IMR-90 (cell line): ENCODE measurements at regions not wholly inside any gene's neighbourhood (a gene's known extent, or its start where the extent isn't known, plus 50 kb on each side); places are given as distances from the start of the nearest gene placed in this dataset.

Experiments used
- ATAC-seq: fragments of 200-7000 bp; cut with Tn5 transposase; 2 replicates; pipeline ENCODE4 v1.9.1; 2020; ENCODE audit warnings: low read depth, mild to moderate bottlenecking, moderate library complexity
- BruUV-seq: library from RNA; stranded (reverse); fragments of 400-500 nt; replicated peaks from 2 replicates; lab custom pipeline; 2021; lab: Mats Ljungman, UMichigan
- CTCF ChIA-PET: fragments of 300-600 bp; formaldehyde crosslinking; extraction: SDS; loops from one replicate; lab custom pipeline; 2021; ENCODE audit warnings: antibody characterized with exemption; lab: Yijun Ruan, JAX
- POLR2A ChIA-PET: fragments of 300-600 bp; sonication (Branson Sonifier 250); formaldehyde crosslinking; loops from one replicate; lab custom pipeline; 2022; ENCODE audit warnings: antibody characterized with exemption; ENCODE audit not compliant: unreplicated experiment; lab: Charles Lee
- DNase-seq: peaks from one replicate; pipeline ENCODE4 v3.0.0; 2013
- H2AFZ ChIP-seq: replicated peaks from 2 replicates; pipeline ENCODE3; 2013; ENCODE audit warnings: low read length, mild to moderate bottlenecking; ENCODE audit not compliant: poor library complexity
- H2AK5ac ChIP-seq: 2 replicates; pipeline ENCODE4 v1.6.1; 2013; ENCODE audit warnings: low read depth, low read length, inconsistent platforms
- H2AK9ac ChIP-seq: replicated peaks from 2 replicates; pipeline ENCODE3; 2013; ENCODE audit warnings: mild to moderate bottlenecking, low read depth, low read length, moderate library complexity; ENCODE audit not compliant: poor library complexity
- H2BK120ac ChIP-seq: 2 replicates; pipeline ENCODE4 v1.6.1; 2013; ENCODE audit warnings: low read depth, low read length, inconsistent platforms
- H2BK15ac ChIP-seq: 3 replicates; pipeline ENCODE4 v1.6.1; 2013; ENCODE audit warnings: low read depth, low read length, inconsistent platforms
- H2BK20ac ChIP-seq: 2 replicates; pipeline ENCODE4 v1.6.1; 2013; ENCODE audit warnings: low read depth, mild to moderate bottlenecking, inconsistent platforms, low read length, moderate library complexity
- H2BK5ac ChIP-seq: 2 replicates; pipeline ENCODE4 v1.6.1; 2013; ENCODE audit warnings: mild to moderate bottlenecking, low read depth, low read length, inconsistent platforms; ENCODE audit not compliant: poor library complexity, severe bottlenecking
- H3K14ac ChIP-seq: replicated peaks from 2 replicates; pipeline ENCODE4 v1.6.1; 2013; ENCODE audit warnings: low read depth, low read length, inconsistent platforms
- H3K18ac ChIP-seq: 2 replicates; pipeline ENCODE4 v1.6.1; 2013; ENCODE audit warnings: low read depth, low read length, control low read depth
- H3K23ac ChIP-seq: 2 replicates; pipeline ENCODE4 v1.6.1; 2013; ENCODE audit warnings: low read depth, low read length, inconsistent platforms
- H3K27ac ChIP-seq: 2 replicates; pipeline ENCODE4 v1.5.1; 2013; ENCODE audit warnings: mild to moderate bottlenecking, control low read depth, low read length; ENCODE audit not compliant: insufficient read depth
- H3K27me3 ChIP-seq: 2 replicates; pipeline ENCODE4 v1.6.1; 2013; ENCODE audit warnings: low read length; ENCODE audit not compliant: control insufficient read depth, insufficient read depth
- H3K36me3 ChIP-seq: 2 replicates; pipeline ENCODE4 v1.6.1; 2013; ENCODE audit warnings: low read length, mixed read lengths; ENCODE audit not compliant: control insufficient read depth, insufficient read depth
- H3K4ac ChIP-seq: 2 replicates; pipeline ENCODE4 v1.6.1; 2013; ENCODE audit warnings: low read depth, low read length, inconsistent platforms
- H3K4me1 ChIP-seq: 2 replicates; pipeline ENCODE4 v1.6.1; 2013; ENCODE audit warnings: low read length, mixed read lengths; ENCODE audit not compliant: control insufficient read depth, insufficient read depth
- H3K4me2 ChIP-seq: 2 replicates; pipeline ENCODE4 v1.6.1; 2013; ENCODE audit warnings: low read depth, mild to moderate bottlenecking, control low read depth, low read length, moderate library complexity
- H3K4me3 ChIP-seq: 2 replicates; pipeline ENCODE4 v1.5.1; 2013; ENCODE audit warnings: low read depth, mild to moderate bottlenecking, control low read depth, low read length, moderate library complexity; ENCODE audit not compliant: insufficient read depth
- H3K56ac ChIP-seq: 2 replicates; pipeline ENCODE4 v1.6.1; 2013; ENCODE audit warnings: low read length, inconsistent platforms; ENCODE audit not compliant: insufficient read depth; ENCODE audit errors: extremely low read depth
- H3K79me1 ChIP-seq, 2 experiments: 2 replicates each; pipeline ENCODE4 v1.6.1; 2013; ENCODE audit warnings: low read length in 2 of 2, inconsistent platforms in 1 of 2, low read depth in 1 of 2
- H3K9ac ChIP-seq: 2 replicates; pipeline ENCODE4 v1.6.1; 2013; ENCODE audit warnings: low read depth, low read length, control low read depth
- H3K9me1 ChIP-seq: 2 replicates; pipeline ENCODE4 v1.6.1; 2013; ENCODE audit warnings: low read length, inconsistent platforms; ENCODE audit not compliant: insufficient read depth
- H3K9me3 ChIP-seq: 2 replicates; pipeline ENCODE4 v1.6.1; 2013; ENCODE audit warnings: low read length; ENCODE audit not compliant: control insufficient read depth, insufficient read depth
- H4K20me1 ChIP-seq: 2 replicates; pipeline ENCODE4 v1.6.1; 2013; ENCODE audit warnings: low read length, inconsistent platforms; ENCODE audit not compliant: insufficient read depth
- H4K5ac ChIP-seq: 2 replicates; pipeline ENCODE4 v1.6.1; 2013; ENCODE audit warnings: mild to moderate bottlenecking, low read depth, low read length, control low read depth
- H4K8ac ChIP-seq, 2 experiments: 2 replicates each; pipeline ENCODE4 v1.6.1; 2013; ENCODE audit warnings: low read depth in 2 of 2, low read length in 2 of 2, control low read depth in 1 of 2, inconsistent platforms in 1 of 2
- H4K91ac ChIP-seq: 2 replicates; pipeline ENCODE4 v1.6.1; 2013; ENCODE audit warnings: low read depth, low read length, inconsistent platforms; ENCODE audit not compliant: insufficient read depth
- BHLHE40 ChIP-seq: fragments of 150-350 bp; IDR thresholded peaks from 2 replicates; pipeline ENCODE4 v1.6.1; 2016; ENCODE audit warnings: mild to moderate bottlenecking, low read depth, low read length
- CEBPB ChIP-seq: IDR thresholded peaks from 2 replicates; pipeline ENCODE4 v1.6.1; 2012; ENCODE audit warnings: low read depth, low read length, improper control_type of control experiment
- CHD1 ChIP-seq: IDR thresholded peaks from 2 replicates; pipeline ENCODE4 v1.6.1; 2012; ENCODE audit warnings: low read depth, low read length, improper control_type of control experiment
- ELK1 ChIP-seq: fragments of 150-350 bp; IDR thresholded peaks from 2 replicates; pipeline ENCODE4 v1.6.1; 2016; ENCODE audit warnings: low read depth, mild to moderate bottlenecking, low read length, moderate library complexity, borderline replicate concordance
- FOS ChIP-seq: fragments of 150-350 bp; IDR thresholded peaks from 2 replicates; pipeline ENCODE4 v1.6.1; 2016; ENCODE audit warnings: low read depth, low read length
- MAZ ChIP-seq: IDR thresholded peaks from 2 replicates; pipeline ENCODE4 v1.6.1; 2012; ENCODE audit warnings: low read depth, mild to moderate bottlenecking, low read length, improper control_type of control experiment, moderate library complexity, borderline replicate concordance
- MXI1 ChIP-seq: IDR thresholded peaks from 2 replicates; pipeline ENCODE4 v1.6.1; 2012; ENCODE audit warnings: low read depth, mild to moderate bottlenecking, low read length, moderate library complexity, borderline replicate concordance
- RCOR1 ChIP-seq: IDR thresholded peaks from 2 replicates; pipeline ENCODE4 v1.6.1; 2012; ENCODE audit warnings: mild to moderate bottlenecking, low read length, improper control_type of control experiment; ENCODE audit not compliant: insufficient replicate concordance
- RFX5 ChIP-seq: IDR thresholded peaks from 2 replicates; pipeline ENCODE4 v1.8.0; 2012; ENCODE audit warnings: low read depth, mild to moderate bottlenecking, low read length, moderate library complexity
- SMC3 ChIP-seq: fragments of 150-350 bp; IDR thresholded peaks from 2 replicates; pipeline ENCODE4 v1.6.1; 2016; ENCODE audit warnings: low read depth, mild to moderate bottlenecking, antibody characterized with exemption, low read length, moderate library complexity
- WGBS, 2 experiments: methylation state at CpG; one replicate each; pipeline versions ENCODE4 v1.1.5 to v1.1.7; 2013; ENCODE audit warnings: missing lambda C conversion rate in 2 of 2; ENCODE audit not compliant: insufficient read length in 1 of 2; ENCODE audit errors: extremely low coverage in 2 of 2; 5-methylcytosine and 5-hydroxymethylcytosine counted together
- dilution Hi-C: fragments of 300-500 bp; cut with HindIII; formaldehyde crosslinking; loops from one replicate; pipeline ENCODE4 v1.14.3; 2018; ENCODE audit warnings: low sequenced_read_pairs; ENCODE audit not compliant: unreplicated experiment
- in situ Hi-C: fragments of 300-500 bp; cut with MboI; formaldehyde crosslinking; loops from 3 replicates; pipeline ENCODE4 v1.14.3; 2019; ENCODE audit warnings: low sequenced_read_pairs, inconsistent platforms, mixed read lengths
- intact Hi-C: fragments of 100-400 bp; cut with micrococcal nuclease; formaldehyde crosslinking; loops from 2 replicates; pipeline ENCODE4 v1.10.0; 2022
- TF ChIP-seq, protein P1 (sequence below): fragments of 150-350 bp; IDR thresholded peaks from 2 replicates; pipeline ENCODE4 v1.6.1; 2017; ENCODE audit warnings: mild to moderate bottlenecking, antibody characterized with exemption, low read length, low read depth
- TF ChIP-seq, protein P2 (sequence below): conservative IDR thresholded peaks from 2 replicates; pipeline ENCODE4 v1.5.1; 2012; ENCODE audit warnings: mild to moderate bottlenecking, low read depth, low read length, improper control_type of control experiment

GRCh38 chr9:135029871-135030565 lies 57.5 kb upstream of the OLFM1 start:
- no peak overlapping the region for H2AK5ac ChIP-seq
- CTCF ChIA-PET, result no interaction called here
- 50% methylated on average over 2 of the region's 19 CpGs; no CpG with 5 or more reads in 1 of the 2 experiments for WGBS, 2 experiments
- no peaks in the 10 kb centered on the region for H3K9me1 ChIP-seq
- no peak overlapping the region for H3K56ac ChIP-seq
- H3K4ac ChIP-seq, result no peak overlapping the region
- H3K23ac ChIP-seq, result no peak overlapping the region
- BruUV-seq, result no TSS peak
- in situ Hi-C loops, result no loop called here
- no peak overlapping the region for H3K27ac ChIP-seq
- H2BK20ac ChIP-seq, result no peak overlapping the region
- H2AK9ac ChIP-seq, result no peak overlapping the region
- H2BK5ac ChIP-seq, result no peak overlapping the region
- no peak overlapping the region for H4K8ac ChIP-seq
- no peak overlapping the region for H4K91ac ChIP-seq
- no peak overlapping the region for H3K4me2 ChIP-seq
- no peak for DNase-seq
- ATAC-seq, result no peak
- no peak overlapping the region for H2BK15ac ChIP-seq
- H3K79me1 ChIP-seq, result no peaks in the 10 kb centered on the region
- no peak overlapping the region for H3K9ac ChIP-seq
- H2BK120ac ChIP-seq, result no peak overlapping the region
- no peak overlapping the region for H4K5ac ChIP-seq
- H3K27me3 ChIP-seq, result peaks cover 1% of the 10 kb centered on the region; the same call in 1 of the 2 replicates
- dilution Hi-C loops, result no loop called here
- H3K4me3 ChIP-seq, result no peak overlapping the region
- no peaks in the 10 kb centered on the region for H3K9me3 ChIP-seq
- H3K36me3 ChIP-seq, result no peaks in the 10 kb centered on the region
- no peak overlapping the region for H3K14ac ChIP-seq
- no peak overlapping the region for H3K18ac ChIP-seq
- POLR2A ChIA-PET, result no interaction called here
- no peak overlapping the region for H2AFZ ChIP-seq
- intact Hi-C loops, result no loop called here
- H3K4me1 ChIP-seq, result no peaks in the 10 kb centered on the region
- H4K20me1 ChIP-seq, result no peaks in the 10 kb centered on the region
- TF ChIP-seq RFX5 (no peak), ELK1 (no peak), RCOR1 (no peak), SMC3 (no peak), MXI1 (no peak), MAZ (no peak), CEBPB (no peak), FOS (no peak), CHD1 (no peak), BHLHE40 (no peak)
- TF ChIP-seq, protein P1, sequence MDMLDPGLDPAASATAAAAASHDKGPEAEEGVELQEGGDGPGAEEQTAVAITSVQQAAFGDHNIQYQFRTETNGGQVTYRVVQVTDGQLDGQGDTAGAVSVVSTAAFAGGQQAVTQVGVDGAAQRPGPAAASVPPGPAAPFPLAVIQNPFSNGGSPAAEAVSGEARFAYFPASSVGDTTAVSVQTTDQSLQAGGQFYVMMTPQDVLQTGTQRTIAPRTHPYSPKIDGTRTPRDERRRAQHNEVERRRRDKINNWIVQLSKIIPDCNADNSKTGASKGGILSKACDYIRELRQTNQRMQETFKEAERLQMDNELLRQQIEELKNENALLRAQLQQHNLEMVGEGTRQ, result no peak
- TF ChIP-seq, protein P2, sequence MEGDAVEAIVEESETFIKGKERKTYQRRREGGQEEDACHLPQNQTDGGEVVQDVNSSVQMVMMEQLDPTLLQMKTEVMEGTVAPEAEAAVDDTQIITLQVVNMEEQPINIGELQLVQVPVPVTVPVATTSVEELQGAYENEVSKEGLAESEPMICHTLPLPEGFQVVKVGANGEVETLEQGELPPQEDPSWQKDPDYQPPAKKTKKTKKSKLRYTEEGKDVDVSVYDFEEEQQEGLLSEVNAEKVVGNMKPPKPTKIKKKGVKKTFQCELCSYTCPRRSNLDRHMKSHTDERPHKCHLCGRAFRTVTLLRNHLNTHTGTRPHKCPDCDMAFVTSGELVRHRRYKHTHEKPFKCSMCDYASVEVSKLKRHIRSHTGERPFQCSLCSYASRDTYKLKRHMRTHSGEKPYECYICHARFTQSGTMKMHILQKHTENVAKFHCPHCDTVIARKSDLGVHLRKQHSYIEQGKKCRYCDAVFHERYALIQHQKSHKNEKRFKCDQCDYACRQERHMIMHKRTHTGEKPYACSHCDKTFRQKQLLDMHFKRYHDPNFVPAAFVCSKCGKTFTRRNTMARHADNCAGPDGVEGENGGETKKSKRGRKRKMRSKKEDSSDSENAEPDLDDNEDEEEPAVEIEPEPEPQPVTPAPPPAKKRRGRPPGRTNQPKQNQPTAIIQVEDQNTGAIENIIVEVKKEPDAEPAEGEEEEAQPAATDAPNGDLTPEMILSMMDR, result no peak
